HFF-Myc (cell line): ENCODE measurements at regions not wholly inside any gene's neighbourhood (a gene's known extent, or its start where the extent isn't known, plus 50 kb on each side); places are given as distances from the start of the nearest gene placed in this dataset.
A peak's percentile ranks its signal among the peaks of the same experiment; 100 is the strongest.

Experiments used
- DNase-seq: peaks from one replicate; pipeline ENCODE4 v3.0.0-alpha.2; 2011; ENCODE audit warnings: low read depth; ENCODE audit errors: extremely low read depth
- H3K4me3 ChIP-seq: replicated peaks from 2 replicates; pipeline ENCODE4 v1.5.1; 2011; ENCODE audit warnings: low read depth, mild to moderate bottlenecking, control low read depth, low read length
- CTCF ChIP-seq: IDR thresholded peaks from 2 replicates; pipeline ENCODE4 v1.5.1; 2012; ENCODE audit warnings: mild to moderate bottlenecking, low read depth, low read length, control low read depth; ENCODE audit errors: missing control alignments

- no peak for DNase-seq
- no peak for TF ChIP-seq CTCF
- no peak overlapping the region for H3K4me3 ChIP-seq
These were observed 77.4 kb upstream of the PRNP start for GRCh38 chr20:4608861-4609260.

- DNase-seq: no peak
- no peak overlapping the region for H3K4me3 ChIP-seq
- TF ChIP-seq CTCF: peak; percentile 90
These were observed 79.0 kb upstream of the PRNP start for GRCh38 chr20:4607287-4607713.

- TF ChIP-seq CTCF: no peak
- no peak for DNase-seq
These were observed 80.2 kb upstream of the PRNP start for GRCh38 chr20:4606051-4606450.

GRCh38 chr20:4605166-4605565 is 81.1 kb upstream of the PRNP start:
- no peak overlapping the region for H3K4me3 ChIP-seq
- no peak for DNase-seq
- TF ChIP-seq CTCF: no peak

More at GRCh38 chr20:4606051-4606450, 80.2 kb upstream of the PRNP start:
- no peak overlapping the region for H3K4me3 ChIP-seq

- H3K4me3 ChIP-seq: no peak overlapping the region
- no peak for DNase-seq
- no peak for TF ChIP-seq CTCF
These were observed 81.7 kb upstream of the PRNP start for GRCh38 chr20:4604580-4604979.

- no peak for TF ChIP-seq CTCF
- DNase-seq: no peak
- H3K4me3 ChIP-seq: no peak overlapping the region
These were observed 82.5 kb upstream of the PRNP start for GRCh38 chr20:4603724-4604123.

GRCh38 chr20:4602297-4602631 is 84.0 kb upstream of the PRNP start:
- no peak overlapping the region for H3K4me3 ChIP-seq
- no peak for DNase-seq
- no peak for TF ChIP-seq CTCF
